GM19452 (cell line): ENCODE measurements at regions not wholly inside any gene's neighbourhood (a gene's known extent, or its start where the extent isn't known, plus 50 kb on each side); places are given as distances from the start of the nearest gene placed in this dataset.
"Not testable (repeated sequence)": the region's sequence is repeated elsewhere in the genome, so short reads cannot be mapped to it uniquely, and the experiment has no call there.

ENCODE experiments used
- ATAC-seq: cut with Tn5 transposase; IDR thresholded peaks from one replicate; pipeline ENCODE4 v1.9.1; 2021; ENCODE audit not compliant: unreplicated experiment

DNA sequence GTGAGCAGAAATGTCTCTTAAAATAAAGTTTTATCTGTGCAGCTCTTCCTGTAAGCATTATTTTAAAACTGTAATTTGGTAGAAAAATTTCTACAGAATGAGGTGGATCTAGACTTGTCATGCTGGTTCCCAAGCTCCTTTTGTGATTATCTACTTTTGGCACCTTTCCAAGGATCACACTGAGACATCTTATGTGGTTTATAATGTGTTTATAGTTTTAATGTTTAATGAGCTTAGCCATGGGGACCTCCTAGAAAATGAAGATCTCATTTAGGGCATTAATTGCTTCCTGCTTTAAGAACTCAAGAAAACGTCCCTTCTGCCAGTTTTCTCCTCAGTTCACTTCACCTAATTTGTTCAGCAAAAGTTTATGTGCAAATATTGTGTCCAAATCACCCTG is 468.4 kb downstream of the SUCLG1 start:
- no peak for ATAC-seq

DNA sequence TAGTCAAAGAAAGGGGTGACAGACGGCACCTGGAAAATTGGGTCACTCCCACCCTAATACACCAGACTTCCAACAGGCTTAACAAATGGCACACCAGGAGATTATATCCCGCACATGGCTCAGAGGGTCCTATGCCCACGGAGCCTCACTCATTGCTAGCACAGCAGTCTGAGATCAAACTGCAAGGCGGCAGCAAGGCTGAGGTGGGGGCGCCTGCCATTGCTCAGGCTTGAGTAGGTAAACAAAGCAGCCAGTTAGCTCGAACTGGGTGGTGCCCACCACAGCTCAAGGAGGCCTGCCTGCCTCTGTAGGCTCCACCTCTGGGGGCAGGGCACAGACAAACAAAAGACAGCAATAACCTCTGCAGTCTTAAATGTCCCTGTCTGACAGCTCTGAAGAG is 482.5 kb downstream of the SUCLG1 start:
- ATAC-seq, result not testable (repeated sequence)

DNA sequence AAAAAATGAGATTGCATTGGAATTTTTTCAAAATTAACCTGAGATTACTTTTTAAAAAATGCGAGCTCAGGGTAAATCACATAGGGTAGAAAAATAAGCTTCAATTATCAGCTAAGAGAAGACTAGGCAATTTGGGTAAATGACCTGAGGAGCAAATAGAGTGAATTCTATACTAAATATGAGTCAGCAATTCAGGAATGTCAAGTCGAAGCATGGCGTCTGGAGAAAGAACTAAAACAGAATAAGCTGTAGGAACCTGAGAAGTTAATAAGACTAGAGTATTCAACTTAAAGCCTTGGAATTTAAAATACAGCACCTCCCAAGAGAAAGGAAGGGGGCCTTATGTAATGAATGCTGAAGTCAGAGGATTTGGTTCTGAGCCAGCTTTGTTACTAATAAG is 487.0 kb downstream of the SUCLG1 start:
- ATAC-seq, result no peak

DNA sequence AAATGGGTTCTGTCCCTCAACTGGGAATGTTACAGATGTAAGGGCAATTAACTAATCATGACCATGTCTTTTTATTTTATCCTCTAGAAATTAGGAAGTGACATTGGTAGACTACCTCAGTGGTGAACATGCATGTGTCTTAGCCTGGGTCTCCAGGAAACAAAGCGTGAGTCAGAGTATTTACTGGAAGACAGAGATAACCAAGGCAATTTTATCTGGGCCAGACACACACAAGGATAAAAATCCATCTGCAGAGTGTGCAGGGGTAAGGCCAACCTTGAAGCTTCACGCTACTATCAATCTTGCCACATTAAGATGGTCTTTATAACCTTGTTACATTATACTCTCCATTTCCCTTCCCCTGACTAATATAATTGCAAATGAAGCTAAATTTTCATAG is 487.5 kb downstream of the SUCLG1 start:
- no peak for ATAC-seq

DNA sequence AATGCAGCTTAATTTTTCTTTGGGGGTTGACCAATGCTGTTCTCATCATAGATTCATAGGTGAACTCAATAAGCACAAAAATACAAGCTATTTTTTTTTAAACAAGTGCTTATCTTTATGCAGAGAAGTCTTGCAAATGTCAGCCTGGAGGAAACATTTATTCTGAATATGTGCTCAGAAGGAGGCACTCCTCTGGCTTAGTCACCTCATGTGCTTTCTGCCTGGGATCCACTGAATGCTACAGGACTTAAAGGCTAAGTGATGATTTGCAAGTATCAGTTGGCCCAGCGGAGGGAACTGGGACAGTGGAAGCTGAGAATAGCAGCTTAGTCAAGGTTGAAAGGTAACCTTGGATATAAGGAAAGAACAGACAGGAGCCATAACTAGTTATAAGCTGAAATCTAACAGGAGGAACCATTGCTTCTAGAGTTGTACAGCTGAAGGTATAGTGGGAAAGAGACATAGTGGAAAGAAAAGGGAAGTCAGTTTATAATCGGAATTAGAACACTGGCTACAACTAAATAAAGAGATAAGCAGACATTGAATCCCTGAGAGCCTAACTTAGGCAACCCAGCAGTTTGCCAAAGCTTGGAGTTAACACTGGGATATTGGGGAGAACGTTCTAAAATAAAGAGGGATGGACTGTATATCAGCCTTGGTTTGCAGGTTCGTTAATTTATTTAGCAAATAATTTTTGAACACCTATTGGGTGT is 488.7 kb downstream of the SUCLG1 start:
- ATAC-seq, result no peak

DNA sequence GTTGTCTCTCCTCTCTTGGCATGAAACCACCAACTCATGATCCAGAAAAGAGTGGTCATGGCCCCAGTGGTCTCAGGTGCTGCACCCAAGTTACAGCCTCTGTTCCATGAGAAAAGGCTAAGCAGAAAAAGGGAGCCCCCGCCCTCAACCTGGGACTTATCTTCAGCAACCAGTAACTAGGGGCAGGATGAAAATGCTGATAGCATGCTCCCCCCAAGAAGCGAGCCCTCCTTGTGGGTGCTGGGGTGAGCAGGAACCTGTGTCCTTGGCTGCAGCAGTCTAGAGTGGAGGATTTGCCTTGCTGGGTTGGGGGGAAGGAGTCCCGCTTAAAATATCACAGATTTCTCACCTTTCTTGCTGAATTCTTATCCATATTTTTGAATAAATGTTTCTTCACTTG is 490.0 kb downstream of the SUCLG1 start:
- ATAC-seq, result no peak

DNA sequence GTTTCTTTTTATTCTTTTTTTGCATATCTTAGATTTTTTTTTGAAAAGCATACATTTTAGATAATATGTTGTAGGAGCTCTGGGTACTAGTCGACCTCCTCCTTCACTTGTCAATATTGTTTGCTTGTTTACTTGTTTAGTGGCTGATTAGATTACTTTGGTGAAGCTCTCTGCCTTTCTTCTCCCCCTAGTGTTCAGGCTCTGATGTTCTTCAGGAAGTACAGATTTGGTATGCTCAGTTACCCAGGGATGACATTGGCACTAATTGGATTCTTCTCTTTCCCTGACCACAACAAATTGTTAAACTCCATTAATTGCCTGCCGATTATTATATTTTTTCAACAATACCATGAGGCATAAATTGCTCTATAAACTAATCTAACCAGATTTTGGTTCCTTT is 491.2 kb downstream of the SUCLG1 start:
- ATAC-seq, result no peak

GRCh38 chr2:83966946-83967345 is 492.1 kb downstream of the SUCLG1 start:
- not testable (repeated sequence) for ATAC-seq

- ATAC-seq, result no peak
Measured at GRCh38 chr2:83961512-83961911, 497.6 kb downstream of the SUCLG1 start.

DNA sequence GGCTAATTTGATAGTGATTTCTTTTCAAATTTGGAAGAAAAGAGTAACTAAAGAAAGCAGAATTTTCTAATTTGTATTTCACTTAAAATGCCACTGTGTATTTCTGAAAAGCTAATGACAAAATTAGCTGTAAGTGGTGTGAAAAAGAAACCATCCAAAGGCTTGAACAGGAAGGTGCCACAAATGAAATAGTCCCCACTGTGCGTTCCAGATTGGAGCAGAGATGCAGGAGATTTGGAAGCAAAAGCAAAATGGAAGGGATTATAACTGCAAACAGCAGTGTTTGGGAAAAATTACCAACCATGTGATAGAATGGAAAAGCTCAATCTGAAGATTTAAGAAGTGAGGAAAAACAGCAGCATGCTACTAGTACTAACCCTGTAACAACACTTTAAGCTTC is 498.7 kb downstream of the SUCLG1 start:
- ATAC-seq, result no peak

DNA sequence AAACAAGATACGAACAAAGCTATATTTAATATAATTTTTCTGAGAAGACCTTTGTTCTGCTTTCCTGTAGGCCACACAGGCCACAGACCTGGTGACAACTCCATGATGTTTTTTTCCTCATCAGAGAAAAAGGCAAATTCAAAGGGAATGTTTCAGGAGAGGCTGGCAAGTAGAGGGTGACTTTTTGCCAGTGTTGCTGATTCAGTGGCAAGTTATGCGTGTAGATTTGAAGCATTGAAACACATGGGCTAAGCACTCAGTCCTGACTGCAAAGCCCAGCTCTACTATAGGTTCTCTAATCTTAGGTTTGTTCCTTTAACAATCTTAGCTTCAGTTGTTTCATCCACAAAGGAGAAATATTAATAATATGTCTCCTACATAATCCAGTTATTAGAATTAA is 499.8 kb downstream of the SUCLG1 start:
- no peak for ATAC-seq

- ATAC-seq, result no peak
Measured at GRCh38 chr2:83956991-83957390, 502.1 kb downstream of the SUCLG1 start.

- ATAC-seq, result no peak
Measured at GRCh38 chr2:83953697-83954096, 505.4 kb downstream of the SUCLG1 start.

GRCh38 chr2:83951378-83951947 is 507.6 kb downstream of the SUCLG1 start:
- ATAC-seq, result no peak

- ATAC-seq, result no peak
Measured at GRCh38 chr2:83949361-83949760, 509.7 kb downstream of the SUCLG1 start.

DNA sequence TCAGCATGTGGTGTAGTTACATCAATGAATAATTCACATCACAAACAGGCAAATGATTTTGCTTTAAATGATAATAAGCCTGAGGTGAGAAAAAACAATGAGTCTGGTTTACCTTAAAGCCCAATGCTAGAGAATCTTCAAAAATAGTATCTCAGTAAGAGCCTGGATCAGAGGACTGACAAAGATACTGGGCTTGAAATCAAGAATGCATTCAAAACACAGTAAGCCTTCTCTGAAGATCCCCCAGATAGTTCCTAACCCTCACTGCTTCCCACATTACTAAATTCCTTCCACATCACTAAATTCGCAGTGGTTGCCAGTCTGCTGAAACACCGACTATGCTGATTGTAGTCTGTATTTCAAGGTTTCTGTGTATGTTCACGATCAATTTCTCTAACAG is 514.9 kb downstream of the SUCLG1 start:
- no peak for ATAC-seq

DNA sequence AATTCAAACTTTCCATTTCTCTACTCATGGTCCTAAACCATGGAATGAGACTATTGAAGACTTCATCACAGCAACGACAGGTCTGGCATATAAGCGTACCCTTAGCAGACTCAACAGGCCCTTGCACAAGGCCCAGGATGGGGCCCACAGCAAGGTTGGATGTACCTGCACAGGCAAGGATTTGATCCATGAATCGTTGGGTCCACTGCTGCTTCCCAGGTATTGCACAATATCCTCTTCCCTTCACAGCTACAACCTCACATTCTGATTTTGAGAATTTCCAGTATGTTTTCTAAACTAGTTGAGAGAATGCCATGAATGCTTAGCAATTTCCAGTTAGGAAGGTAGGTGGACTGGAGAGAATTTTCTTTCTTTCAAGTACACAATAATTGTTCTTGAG is 515.8 kb downstream of the SUCLG1 start:
- no peak for ATAC-seq

GRCh38 chr2:83941886-83942285 is 517.2 kb downstream of the SUCLG1 start:
- no peak for ATAC-seq

- ATAC-seq, result no peak
Measured at GRCh38 chr2:83933749-83934148, 525.3 kb downstream of the SUCLG1 start.

DNA sequence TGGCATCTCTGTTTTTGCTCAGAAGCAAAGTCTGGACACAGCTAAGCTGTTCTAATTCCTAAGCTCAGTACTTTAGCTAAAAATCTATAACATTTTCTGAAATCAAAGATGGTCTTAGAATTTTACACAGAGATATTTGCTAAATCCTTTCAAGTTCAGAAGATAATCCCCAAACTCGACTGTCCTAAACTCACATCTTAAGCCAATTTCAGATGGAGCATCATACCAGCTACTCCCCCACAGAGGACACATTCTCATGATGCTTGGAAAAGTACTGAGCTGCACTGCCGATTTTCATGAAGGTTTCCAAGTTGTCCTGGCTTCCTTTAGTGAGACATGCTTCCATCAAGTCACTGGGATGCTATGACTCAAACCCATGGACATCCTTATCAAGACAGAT is 535.5 kb downstream of the SUCLG1 start:
- ATAC-seq, result no peak

GRCh38 chr2:83916559-83916958 is 542.5 kb downstream of the SUCLG1 start:
- ATAC-seq, result no peak

GRCh38 chr2:83915381-83915780 is 543.7 kb downstream of the SUCLG1 start:
- ATAC-seq, result no peak

DNA sequence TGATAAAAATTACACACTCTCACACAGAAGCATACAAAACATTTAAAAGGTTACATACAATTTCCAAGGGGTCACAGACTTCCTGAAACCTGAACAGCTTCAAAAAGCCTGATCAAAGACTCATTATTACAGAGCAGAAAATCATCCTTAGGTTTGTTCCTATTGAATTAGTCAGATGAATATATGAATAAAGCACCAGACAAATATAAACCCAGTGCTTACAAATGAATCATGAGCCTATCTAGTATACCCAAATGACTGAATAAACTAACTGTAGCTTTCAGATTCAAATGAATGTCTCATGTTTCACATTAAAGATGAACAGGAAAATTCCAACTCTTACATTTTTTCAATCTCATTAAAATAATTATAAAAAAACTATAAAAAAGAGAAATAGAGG is 550.3 kb downstream of the SUCLG1 start:
- ATAC-seq, result no peak
